Suppressor macrophage treated with lipopolysaccharide for 1 hour (primary cell): ENCODE measurements at regions not wholly inside any gene's neighbourhood (a gene's known extent, or its start where the extent isn't known, plus 50 kb on each side); places are given as distances from the start of the nearest gene placed in this dataset.
"Not testable (repeated sequence)": the region's sequence is repeated elsewhere in the genome, so short reads cannot be mapped to it uniquely, and the experiment has no call there.

Experiments
- DNase-seq, 3 donors: peaks; one replicate each; pipeline ENCODE4 v3.0.0-alpha.2; 2020 to 2022

DNA sequence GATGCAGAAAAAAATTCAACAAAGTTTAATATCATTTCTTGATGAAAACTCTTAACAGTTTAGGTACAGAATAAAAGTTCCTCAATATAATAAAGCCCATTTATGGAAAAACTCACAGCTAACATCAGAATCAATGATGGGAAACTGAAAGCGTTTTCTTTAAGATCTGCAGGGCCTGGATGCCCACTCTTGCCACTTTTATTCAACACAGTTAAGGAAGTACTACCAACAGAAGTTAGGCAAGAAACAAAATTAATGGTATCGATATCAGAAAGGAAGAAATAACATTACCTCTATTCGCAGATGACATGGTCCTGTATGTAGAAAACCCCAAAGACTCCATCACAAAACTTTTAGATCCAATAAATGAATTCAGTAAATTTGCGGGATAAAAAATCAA is 542.4 kb upstream of the RGMB start:
- DNase-seq = no peak

DNA sequence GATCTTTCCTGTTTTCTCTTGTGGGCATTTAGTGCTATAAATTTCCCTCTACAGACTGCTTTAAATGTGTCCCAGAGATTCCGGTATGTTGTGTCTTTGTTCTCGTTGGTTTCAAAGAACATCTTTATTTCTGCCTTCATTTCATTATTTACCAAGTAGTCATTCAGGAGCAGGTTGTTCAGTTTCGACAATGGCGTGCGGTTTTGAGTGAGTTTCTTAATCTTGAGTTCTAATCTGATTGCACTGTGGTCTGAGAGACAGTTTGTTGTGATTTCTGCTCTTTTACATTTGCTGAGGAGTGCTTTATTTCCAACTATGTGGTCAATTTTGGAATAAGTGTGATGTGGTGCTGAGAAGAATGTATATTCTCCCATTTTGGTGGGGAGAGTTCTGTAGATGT is 535.7 kb upstream of the RGMB start:
- not testable (repeated sequence) for DNase-seq

DNA sequence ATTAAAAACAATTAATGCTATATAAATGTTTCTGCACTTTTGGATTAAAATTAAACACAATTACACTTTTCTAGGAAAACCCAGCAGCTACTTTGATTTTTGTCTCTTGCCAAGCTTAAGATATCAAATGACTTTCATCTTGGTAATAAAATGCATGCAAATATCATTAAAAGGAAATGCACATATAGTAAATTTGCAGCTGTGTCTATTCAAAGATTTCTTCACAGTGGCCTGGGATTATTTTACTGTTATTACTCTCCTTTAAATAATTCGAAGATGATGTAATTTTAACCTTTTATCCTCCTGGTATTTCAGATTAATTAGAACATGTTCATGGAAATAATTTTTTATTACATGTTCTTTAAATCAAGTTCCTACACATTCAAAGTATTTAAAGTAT is 529.5 kb upstream of the RGMB start:
- DNase-seq = no peak

DNA sequence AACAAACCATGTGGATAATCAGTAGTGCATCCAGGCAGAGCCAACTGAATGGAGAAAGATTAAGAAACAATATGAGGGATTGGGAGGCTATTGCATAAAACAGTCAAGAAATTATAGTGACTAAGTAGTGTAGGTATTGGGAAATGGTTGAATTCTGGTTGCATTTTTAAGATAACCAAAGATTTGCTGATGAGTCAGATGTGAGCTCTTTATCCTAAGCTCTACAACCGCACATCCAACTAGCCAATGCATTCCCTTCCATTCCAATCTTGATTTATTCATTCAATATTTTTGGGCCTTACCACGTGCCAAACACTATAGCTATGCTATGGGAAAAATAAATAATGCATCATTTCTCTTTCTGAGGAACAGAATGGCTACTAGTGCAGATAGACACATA is 524.5 kb upstream of the RGMB start:
- DNase-seq = no peak

DNA sequence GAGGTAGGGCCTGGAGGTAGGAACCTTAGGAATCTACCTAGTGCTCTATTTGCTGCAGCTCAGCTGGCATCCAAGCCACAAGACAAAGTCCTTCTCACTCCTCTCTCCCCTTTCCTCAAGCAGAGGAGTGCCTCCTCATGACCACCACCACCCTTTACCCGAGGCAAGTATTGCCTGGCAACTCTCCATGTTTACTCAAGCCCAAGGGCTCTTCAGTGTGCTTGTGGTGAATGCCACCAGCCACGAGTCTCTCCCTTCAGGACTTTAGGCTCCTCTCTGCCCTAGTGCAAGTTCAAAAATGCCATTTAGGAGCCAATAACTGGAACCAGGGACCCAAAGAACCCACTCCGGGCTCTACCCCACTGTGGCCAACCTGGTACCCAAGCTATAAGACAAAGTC is 514.5 kb upstream of the RGMB start:
- DNase-seq = no peak

DNA sequence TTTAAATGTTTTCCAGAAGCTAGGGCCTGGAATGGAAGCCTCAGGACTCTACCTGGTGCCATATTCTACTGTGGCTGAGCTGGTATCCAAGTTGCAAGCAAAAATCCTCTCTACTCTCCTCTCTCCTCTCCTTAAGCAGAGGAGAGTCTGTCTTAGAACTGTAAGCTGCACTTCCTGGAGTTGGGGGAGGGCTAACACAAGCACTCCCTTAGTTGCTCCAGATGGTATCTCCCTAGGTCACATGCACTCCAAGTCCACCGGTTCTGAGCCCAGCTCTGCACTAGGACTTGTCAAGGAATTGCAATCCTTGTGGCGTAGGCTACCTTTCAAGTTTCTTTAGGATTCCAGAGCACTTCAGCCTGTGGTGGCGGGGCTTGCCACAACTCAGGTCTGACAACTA is 513.9 kb upstream of the RGMB start:
- no peak for DNase-seq

DNA sequence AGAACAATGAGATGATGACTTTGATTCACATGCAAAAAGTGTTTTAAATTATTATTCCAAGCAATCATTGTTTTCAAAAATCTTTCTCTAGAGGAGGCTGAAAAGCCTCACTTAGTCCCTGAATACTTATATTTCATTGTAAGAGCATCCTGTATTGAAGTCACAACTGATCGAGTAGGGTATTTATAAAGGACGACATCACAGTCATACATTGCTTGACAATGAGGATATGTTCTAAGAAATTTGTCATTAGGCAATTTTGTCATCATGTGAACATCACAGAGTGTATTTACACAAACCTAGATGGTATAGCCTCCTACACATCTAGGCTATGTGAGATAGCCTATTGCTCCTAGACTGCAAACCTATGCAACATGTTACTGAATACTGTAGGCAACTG is 510.4 kb upstream of the RGMB start:
- no peak for DNase-seq

DNA sequence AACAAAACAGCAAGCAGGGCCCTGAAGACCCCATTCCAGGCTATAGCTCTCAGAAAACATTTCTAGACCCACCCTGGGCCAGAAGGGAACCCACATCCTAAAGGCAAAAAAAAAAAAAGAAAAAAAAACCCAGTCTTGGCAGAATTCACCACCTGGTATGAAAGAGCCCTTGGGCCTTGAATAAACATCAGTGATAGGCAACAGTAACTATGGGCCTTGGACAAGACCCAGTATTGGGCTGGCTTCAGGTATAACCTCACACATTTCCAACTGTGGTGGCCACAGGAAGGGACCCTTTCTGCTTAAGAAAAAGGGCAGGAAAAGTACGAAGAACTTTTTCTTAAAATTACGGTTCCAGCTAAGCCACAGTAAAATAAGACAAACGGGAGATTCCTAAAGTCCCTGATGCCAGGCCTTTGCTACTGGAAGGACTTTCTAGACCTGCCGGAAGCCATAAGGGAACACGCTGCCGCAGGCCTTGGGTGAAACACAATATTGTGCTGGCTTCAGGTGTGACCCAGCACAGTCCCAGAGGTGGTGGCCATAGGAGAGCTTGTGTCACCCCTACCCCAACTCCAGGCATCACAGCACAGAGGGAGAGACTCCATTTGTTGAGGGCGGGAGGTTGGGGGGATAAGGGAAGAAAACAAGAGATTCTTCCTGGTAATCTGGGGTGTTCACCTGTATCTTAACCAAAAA is 505.2 kb upstream of the RGMB start:
- no peak for DNase-seq

DNA sequence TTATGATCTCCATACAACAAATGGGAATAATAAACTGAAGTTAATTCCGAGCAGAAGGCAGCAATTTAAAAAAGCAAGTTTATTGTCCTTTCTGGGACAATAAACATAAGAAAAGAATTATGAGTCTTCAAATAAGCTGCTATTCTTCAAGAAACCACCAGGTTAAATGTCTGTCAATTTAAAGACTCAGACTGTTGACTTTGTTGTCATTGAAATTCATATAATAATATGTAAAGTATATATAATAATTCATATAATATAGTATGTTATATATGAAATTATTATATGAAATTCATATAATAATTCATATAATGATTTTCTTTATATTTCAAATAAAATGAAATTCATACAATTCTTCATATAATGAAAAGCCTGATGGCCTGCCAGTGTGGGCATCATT is 497.5 kb upstream of the RGMB start:
- DNase-seq = no peak

DNA sequence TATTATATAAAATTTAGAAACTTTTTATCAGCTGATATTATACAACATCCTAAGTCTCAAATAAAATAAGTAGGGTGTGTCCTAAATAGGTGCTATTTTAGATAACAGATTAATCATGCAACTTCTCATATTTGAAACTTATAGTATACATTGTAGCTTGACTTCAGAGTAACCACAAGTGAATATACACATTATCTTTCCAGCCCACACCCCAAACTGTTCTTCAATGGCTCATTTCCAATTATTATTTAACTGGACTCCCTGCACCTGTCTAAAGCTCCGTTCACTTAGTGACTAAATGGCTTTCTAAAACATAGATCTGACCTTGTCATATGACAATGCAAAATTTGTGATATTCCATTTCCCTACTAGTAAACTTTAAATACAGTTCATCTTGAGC is 490.9 kb upstream of the RGMB start:
- no peak for DNase-seq

DNA sequence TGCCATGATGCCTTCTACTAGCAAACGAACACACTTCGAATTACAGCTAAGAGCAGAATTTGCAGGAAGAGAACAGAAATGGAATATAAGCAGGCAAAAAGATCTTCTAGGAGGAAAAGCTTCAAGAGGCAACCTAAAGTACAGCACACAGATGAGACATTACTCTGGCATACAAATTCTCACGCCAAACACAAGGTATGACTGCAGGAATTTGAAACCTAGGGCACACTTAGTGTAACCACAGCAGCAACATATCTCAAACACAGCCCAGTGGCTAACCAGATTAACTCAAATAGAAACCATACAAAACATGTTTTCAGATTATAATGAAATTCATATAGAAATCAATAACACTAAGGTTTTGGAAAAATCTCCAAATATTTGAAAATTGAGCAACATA is 481.0 kb upstream of the RGMB start:
- no peak for DNase-seq

DNA sequence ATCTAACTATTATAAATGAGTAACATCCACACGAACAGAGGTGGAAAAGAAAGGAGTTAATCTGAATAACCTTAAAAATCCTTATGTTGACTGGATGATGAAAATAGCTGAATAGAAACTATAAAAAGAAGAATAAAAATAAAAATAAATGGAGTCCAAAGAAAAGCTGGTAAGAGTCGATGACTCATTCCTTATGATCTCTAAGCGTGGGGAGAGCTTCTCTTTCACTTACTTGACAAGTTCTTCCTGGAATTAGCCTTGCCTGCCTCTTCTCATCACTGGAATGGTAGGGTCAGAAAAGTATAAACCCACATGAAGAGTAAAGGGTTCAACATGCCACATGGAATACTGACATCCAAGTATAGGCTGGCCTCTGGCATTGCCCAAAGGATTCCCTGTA is 477.0 kb upstream of the RGMB start:
- no peak for DNase-seq

DNA sequence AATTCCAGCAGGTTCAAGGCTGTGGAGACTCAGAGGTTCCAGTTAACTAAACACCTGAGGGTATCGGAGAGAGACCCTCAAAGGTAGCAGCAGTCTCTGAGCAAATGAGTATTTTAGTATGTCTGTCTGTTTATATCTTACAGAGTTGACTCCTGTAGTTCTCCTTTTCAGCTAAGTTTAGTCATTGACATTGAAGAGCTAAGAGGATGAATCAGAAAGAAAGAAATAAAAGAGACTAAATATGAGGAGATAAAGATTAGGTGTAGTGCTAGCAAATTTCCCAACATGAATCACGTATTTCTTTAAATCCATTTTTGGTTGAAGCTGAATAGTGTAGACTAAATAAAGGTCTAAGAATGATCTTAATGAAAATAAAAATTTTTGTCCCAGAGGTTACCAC is 474.0 kb upstream of the RGMB start:
- no peak for DNase-seq

DNA sequence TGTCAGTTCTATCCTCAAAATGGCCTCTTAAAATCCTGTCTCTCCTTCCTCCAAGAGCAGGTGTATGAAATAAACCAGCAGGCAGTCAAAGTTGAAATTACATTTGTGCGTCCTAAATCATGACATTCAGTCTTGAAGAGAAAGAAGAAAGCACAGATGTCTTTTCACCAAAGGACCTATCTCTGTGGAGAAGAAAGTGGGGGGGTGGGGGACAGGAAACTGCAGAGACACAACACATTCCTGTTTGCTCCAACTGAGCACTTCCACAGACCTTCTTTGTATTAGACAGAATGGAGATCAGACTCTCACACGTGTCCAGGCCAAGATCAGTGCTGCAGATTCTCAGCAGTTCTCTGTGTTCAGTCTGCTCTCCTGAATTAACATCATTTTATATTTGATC is 471.9 kb upstream of the RGMB start:
- DNase-seq = no peak

DNA sequence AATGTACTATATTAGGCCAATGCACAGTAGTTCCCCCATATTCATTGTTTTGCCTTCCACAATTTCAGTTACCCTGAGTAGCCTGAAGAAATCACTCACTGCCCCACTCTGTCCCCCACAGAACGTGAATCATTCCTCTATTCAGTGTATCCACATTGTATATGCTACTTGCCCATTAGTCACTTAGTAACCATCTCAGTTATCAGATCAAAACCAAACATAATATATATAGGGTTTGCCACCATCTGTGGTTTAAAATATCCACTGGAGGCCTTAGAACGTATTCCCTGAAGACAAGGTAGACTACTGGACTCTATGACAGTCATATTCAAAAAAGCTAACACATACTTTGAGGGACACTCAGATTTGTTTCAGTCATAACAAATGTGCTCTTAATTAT is 465.7 kb upstream of the RGMB start:
- no peak for DNase-seq

DNA sequence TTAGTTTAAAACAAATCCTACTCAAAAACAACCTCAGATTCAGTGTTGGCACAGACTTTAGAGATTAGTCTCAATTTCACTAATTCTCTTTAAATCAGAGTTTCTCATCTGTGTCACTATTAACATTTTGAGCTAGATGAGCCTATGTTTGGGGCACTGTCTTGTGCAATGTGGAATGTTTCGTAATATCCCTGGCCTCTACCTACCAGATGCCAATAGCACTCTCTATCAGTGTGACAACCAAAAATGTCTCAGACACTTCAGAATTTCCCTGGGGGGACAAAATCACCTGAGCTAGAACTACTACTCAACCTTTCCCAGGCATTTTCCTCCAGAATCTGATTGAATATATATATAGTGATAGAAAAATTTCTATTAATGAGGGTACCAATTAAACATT is 465.2 kb upstream of the RGMB start:
- no peak for DNase-seq

DNA sequence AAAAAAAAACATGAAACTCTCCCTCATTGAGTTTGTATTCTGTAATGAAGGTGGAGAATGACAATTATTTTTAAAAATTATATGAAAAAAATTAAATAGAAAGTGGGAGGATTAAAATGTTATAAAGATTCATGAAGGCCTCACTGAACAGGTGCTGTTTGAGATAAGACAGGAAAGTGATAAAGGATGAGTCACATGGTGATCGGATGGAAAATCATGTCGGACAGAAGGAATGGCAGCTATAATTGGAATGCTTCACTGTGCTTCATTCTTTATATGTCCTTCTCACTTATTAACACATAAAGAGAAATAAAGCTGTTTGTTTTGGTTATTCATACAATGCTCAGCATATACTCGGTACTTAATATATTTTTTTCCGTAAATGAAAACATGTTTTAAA is 464.5 kb upstream of the RGMB start:
- DNase-seq = no peak

DNA sequence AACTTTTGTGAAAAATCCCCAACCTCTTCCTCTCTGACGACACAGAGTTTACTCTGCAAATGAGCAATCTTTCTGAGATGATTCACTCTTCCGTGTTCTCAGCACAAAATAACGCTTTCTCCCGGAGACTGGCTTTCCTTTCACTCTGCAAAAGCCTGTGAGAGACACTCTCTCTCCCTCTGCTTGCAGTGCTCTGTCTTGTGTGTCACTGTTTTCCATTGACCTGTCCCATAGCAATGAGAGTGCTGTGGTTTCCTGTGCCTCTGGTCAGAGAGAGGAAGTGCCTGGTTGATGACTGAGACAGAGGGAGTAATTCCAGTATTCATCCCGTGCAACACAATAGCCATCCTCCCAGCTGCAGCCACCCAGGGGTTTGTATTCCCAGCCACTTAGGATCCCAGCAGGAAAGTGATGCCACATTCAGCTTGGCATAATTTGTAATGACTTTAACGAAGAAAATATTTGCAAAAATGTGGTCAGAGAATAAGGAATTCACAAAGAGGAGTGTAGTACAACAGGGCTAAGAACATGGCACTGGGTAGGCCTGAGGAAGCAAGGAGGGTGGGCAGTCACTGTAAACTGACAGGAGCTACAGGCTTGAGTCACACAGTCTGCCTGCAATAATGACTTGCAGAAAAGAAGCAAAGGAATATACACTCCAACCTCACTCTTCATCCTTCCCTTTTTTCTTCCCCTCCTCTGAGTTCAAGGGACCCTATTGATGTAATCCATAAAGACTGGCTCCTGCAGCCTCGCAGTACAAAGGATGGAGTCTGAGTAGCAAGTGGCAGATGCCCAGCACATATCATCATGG is 463.5 kb upstream of the RGMB start:
- peak; percentile 27 to 64 (median 41) for DNase-seq

DNA sequence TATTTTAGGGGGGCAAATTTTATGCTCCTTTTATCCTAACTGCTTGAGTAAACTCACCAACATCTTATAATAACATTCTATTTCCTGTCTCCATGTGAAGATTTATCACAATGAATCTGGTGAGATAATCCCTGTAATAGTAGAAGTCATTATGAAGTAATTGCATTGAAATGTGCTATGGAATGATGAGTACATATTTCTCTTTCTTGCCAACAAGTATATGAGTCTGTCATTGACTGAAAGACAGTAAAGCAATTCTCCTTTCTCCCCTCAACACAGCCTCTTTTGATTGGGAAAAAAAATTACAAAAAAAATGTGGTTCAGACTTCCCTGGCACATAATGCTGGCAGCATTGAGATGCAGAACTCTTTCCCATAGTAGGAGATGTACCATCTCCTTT is 459.2 kb upstream of the RGMB start:
- no peak for DNase-seq

DNA sequence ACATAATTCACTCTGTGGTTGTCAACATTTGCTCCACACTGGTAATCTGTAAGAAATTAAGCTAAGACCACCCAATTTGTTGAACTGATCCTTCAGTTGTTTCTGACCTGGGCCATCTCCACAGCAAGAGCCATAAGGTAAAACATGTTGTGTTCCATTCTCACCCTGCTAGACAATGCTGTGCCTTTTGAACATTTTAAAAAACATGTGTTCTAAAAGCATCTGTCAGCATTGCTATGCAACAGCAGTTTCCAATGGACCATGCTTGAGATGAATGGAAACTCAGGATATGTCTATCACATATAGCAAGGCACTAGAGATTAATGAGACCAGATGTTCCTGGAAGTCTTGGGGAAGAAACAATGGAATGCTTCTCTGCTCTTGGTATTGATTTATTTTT is 455.1 kb upstream of the RGMB start:
- no peak for DNase-seq

DNA sequence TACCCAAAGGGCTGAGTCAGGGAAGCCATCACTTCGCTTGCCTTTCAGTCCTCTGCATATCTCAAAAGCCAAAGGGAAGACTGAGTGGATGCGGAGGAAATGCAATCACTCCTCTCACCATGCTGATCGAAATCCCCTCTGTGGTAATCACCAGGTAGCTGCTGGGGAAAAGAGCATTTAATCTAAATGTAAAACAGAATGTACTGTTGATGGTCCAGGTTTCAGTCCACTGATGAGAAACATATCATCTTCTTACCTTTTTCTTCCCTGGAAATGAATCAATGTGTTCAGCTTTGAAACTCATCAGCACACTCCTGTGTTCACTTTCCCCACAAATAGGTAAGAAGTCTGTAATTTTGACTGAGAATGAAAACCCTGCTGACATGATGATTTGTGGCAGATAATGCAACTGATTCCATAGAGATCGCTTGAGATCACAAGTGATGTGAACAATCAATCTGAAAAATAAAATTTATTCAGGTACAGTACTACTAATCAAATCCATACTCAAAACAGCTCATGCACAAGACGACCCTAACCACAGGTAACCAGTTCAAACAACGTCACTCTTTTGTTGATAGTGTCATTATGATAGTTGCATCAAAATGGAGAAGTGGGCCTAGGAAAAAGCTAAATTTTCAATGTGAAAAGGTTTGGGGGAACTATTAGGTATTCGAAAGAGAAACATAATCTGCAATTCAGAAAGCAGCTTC is 454.0 kb upstream of the RGMB start:
- no peak for DNase-seq

DNA sequence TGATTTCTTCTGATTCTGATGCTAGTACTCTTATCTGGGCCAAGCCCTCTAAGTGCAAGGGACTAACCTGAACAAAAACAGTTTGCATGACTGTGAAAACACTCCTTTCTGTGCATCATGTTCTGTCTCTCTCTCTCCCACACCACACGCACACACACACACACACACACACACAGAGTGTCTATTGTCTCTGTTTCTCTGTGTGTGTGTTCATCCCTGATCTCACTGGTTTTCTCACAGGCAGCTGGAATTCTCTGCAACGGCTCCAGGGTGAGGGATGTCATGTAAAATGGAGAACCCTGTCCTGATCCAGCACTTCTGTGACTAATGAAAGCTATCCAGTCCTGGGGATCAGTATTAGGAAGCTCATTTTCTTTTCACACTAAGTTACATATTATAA is 453.1 kb upstream of the RGMB start:
- DNase-seq = no peak

DNA sequence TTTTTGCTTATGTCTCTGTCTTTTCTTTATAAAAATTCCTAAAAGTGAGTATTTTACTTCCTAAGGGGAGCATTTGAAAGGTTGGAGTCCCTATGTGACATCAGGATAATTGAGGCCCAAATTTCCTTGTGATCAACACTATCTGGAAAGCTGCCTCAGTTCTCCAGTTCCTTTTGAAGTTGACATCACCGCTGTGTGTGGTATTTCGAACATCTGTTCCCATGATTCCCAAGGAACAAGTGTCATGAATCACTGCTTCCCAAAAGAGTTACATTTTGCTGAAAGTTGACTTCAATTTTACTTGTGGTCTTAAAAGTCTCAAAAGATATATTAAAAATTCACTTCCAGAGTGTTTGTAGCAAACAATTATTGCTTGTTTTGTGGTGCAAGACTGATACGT is 452.1 kb upstream of the RGMB start:
- no peak for DNase-seq

DNA sequence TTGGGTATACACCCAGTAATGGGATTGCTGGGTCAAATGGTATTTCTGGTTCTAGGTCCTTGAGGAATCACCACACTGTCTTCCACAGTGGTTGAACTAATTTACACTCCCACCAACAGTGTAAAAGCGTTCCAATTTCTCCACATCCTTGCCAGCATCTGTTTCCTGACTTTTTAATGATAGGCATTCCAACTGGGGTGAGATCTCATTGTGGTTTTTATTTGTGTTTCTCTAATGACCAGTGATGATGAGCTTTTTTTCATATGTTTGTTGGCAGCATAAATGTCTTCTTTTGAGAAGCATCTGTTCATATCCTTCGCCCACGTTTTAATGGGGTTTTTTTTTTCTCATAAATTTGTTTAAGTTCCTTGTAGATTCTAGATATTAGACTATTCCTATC is 448.3 kb upstream of the RGMB start:
- DNase-seq = not testable (repeated sequence)
